Endothelial cell of umbilical vein (primary cell): ENCODE measurements at regions not wholly inside any gene's neighbourhood (a gene's known extent, or its start where the extent isn't known, plus 50 kb on each side); places are given as distances from the start of the nearest gene placed in this dataset.
A peak's percentile ranks its signal among the peaks of the same experiment; 100 is the strongest.

Experiments
- BruUV-seq: library from RNA; stranded (reverse); fragments of 400-500 nt; replicated peaks from 2 replicates; lab custom pipeline; 2021; lab: Mats Ljungman, UMichigan
- CTCF ChIA-PET: fragments of 300-600, 350-600 bp; sonication (Branson Sonifier 250); formaldehyde crosslinking; loops from one replicate; lab custom pipeline; 2021; ENCODE audit warnings: antibody characterized with exemption, inconsistent platforms; lab: Charles Lee
- POLR2A ChIA-PET: fragments of 300-600, 350-600 bp; sonication (Branson Sonifier 250); formaldehyde crosslinking; loops from one replicate; lab custom pipeline; 2021; ENCODE audit warnings: antibody characterized with exemption, inconsistent platforms; lab: Charles Lee
- DNase-seq: peaks from one replicate; pipeline ENCODE4 v3.0.0-alpha.2; 2011; ENCODE audit warnings: low read depth, low spot score
- FAIRE-seq: peaks from 2 replicates; lab custom pipeline; 2011; peaks lifted over from hg19 to GRCh38; lab: Jason Lieb, UNC
- H2AFZ ChIP-seq: 2 replicates; pipeline ENCODE4 v1.6.0; 2012; ENCODE audit warnings: low read depth, low read length, control low read depth, inconsistent platforms
- H3K27ac ChIP-seq: 2 replicates; pipeline ENCODE4 v1.5.1; 2011; ENCODE audit warnings: low read depth, mild to moderate bottlenecking, control low read depth, low read length, moderate library complexity; ENCODE audit not compliant: insufficient read depth
- H3K27me3 ChIP-seq, 2 experiments: 2 replicates each; pipeline versions ENCODE4 v1.6.0 to v1.6.1; 2011; ENCODE audit warnings: low read length in 2 of 2, mixed read lengths in 1 of 2; ENCODE audit not compliant: control insufficient read depth in 2 of 2, insufficient read depth in 2 of 2
- H3K36me3 ChIP-seq, 2 experiments: 2 replicates in 1 of 2; 3 replicates in 1 of 2; pipeline ENCODE4 v1.5.1; 2011; ENCODE audit warnings: low read length in 2 of 2, mild to moderate bottlenecking in 1 of 2, moderate library complexity in 1 of 2; ENCODE audit not compliant: control insufficient read depth in 2 of 2, insufficient read depth in 2 of 2; ENCODE audit errors: extremely low read depth in 1 of 2
- H3K4me1 ChIP-seq: 3 replicates; pipeline ENCODE4 v1.5.1; 2011; ENCODE audit warnings: mild to moderate bottlenecking, low read length; ENCODE audit not compliant: control insufficient read depth, insufficient read depth; ENCODE audit errors: extremely low read depth
- H3K4me2 ChIP-seq: 2 replicates; pipeline ENCODE4 v1.6.1; 2011; ENCODE audit warnings: low read length, control low read depth, mixed read lengths; ENCODE audit not compliant: insufficient read depth
- H3K4me3 ChIP-seq, 3 experiments: fragments of 200-600 bp in 1 of 3; sonication (generic), shearing (Covaris generic) in 1 of 3; replicated peaks in 1 of 3; 2 replicates each; pipeline ENCODE4 v1.5.1; 2011 to 2016; ENCODE audit warnings: control low read depth in 3 of 3, low read length in 3 of 3, mild to moderate bottlenecking in 2 of 3, inconsistent platforms in 1 of 3, low read depth in 1 of 3, moderate library complexity in 1 of 3; ENCODE audit not compliant: insufficient read depth in 1 of 3
- H3K79me2 ChIP-seq: 2 replicates; pipeline ENCODE4 v1.6.0; 2012; ENCODE audit warnings: low read length, inconsistent platforms; ENCODE audit not compliant: control insufficient read depth, insufficient read depth
- H3K9ac ChIP-seq: replicated peaks from 2 replicates; pipeline ENCODE3; 2011; ENCODE audit warnings: low read length, control low read depth; ENCODE audit not compliant: insufficient read depth; ENCODE audit errors: extremely low read depth
- H3K9me1 ChIP-seq: replicated peaks from 3 replicates; pipeline ENCODE4 v1.6.0; 2011; ENCODE audit warnings: mild to moderate bottlenecking, low read length; ENCODE audit not compliant: control insufficient read depth, insufficient read depth; ENCODE audit errors: extremely low read depth
- H3K9me3 ChIP-seq: replicated peaks from 2 replicates; pipeline ENCODE4 v1.5.1; 2012; ENCODE audit warnings: low read length, inconsistent platforms; ENCODE audit not compliant: control insufficient read depth, insufficient read depth
- H4K20me1 ChIP-seq: replicated peaks from 2 replicates; pipeline ENCODE3; 2011; ENCODE audit warnings: mild to moderate bottlenecking, low read length; ENCODE audit not compliant: control insufficient read depth, insufficient read depth; ENCODE audit errors: extremely low read depth
- EZH2 ChIP-seq: IDR thresholded peaks from 2 replicates; pipeline ENCODE4 v1.6.1; 2012; ENCODE audit warnings: borderline replicate concordance, low read depth, mild to moderate bottlenecking, moderate library complexity, low read length, inconsistent platforms; ENCODE audit not compliant: severe bottlenecking
- FOS ChIP-seq: IDR thresholded peaks from 2 replicates; pipeline ENCODE4 v1.6.1; 2011; ENCODE audit warnings: mild to moderate bottlenecking, low read length, moderate library complexity, borderline replicate concordance; ENCODE audit not compliant: insufficient read depth
- GATA2 ChIP-seq: IDR thresholded peaks from 2 replicates; pipeline ENCODE4 v1.7.0; 2011; ENCODE audit warnings: low read depth, mild to moderate bottlenecking, moderate library complexity, mixed read lengths, low read length; ENCODE audit not compliant: insufficient read length, insufficient read depth
- JUN ChIP-seq: IDR thresholded peaks from 2 replicates; pipeline ENCODE4 v1.6.1; 2011; ENCODE audit warnings: borderline replicate concordance, low read depth; ENCODE audit not compliant: insufficient read length, insufficient read depth
- MYC ChIP-seq: IDR thresholded peaks from one replicate; pipeline ENCODE4 v1.6.1; 2011; ENCODE audit warnings: mild to moderate bottlenecking, low read depth, low read length
- POLR2A ChIP-seq: IDR thresholded peaks from 2 replicates; pipeline ENCODE4 v1.6.1; 2012; ENCODE audit warnings: low read depth, mild to moderate bottlenecking, control low read depth, low read length
- POLR2AphosphoS5 ChIP-seq: IDR thresholded peaks from 2 replicates; pipeline ENCODE4 v1.6.1; 2012; ENCODE audit warnings: low read depth, mild to moderate bottlenecking, control low read depth, low read length, moderate library complexity; ENCODE audit not compliant: insufficient read depth
- dilution Hi-C: fragments of 300-500 bp; cut with MboI; formaldehyde crosslinking; loops from one replicate; pipeline ENCODE4 v1.15.0; 2019; ENCODE audit warnings: low sequenced_read_pairs; ENCODE audit not compliant: extremely low pct_ligation_motif_present
- intact Hi-C: fragments of 100-400 bp; cut with micrococcal nuclease; formaldehyde crosslinking; loops from one replicate; pipeline ENCODE4 v1.10.0; 2022
- TF ChIP-seq, protein P1 (sequence below), 2 donors: IDR thresholded peaks; 1 replicate in 1 of 2; 2 replicates in 1 of 2; pipeline ENCODE4 v1.5.1; 2011; ENCODE audit warnings: low read length in 2 of 2, mild to moderate bottlenecking in 2 of 2, moderate library complexity in 2 of 2, control low read depth in 1 of 2, inconsistent platforms in 1 of 2, low read depth in 1 of 2; ENCODE audit not compliant: insufficient read depth in 1 of 2; ENCODE audit errors: extremely low read depth in 1 of 2
- TF ChIP-seq, protein P2 (sequence below): IDR thresholded peaks from 2 replicates; pipeline ENCODE4 v1.6.1; 2011; ENCODE audit not compliant: insufficient read depth, insufficient read length

DNA sequence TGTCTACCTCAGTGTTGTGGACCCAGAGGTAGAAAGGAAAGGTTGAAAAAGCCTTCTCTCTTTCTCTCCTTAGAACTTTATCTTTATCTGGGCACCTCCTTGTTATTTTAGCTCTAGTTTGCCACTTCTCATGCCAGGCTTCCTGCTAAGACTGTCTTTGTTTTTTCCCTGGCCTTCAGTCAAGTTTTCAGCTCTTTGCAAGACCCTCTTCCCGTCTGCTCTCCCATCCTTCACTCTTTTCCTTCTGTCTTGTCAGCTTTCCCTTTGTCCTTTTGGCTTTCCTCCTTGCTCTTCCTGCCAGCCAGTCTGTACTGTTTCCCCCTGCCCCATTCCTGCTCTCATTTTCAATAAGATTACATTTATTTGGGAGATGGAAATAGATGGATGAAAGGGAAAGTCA lies 86.8 kb upstream of the CCN6 start:
- dilution Hi-C loops = no loop called here
- Histone ChIP-seq H3K79me2 (no peaks in the 10 kb centered on the region), H4K20me1 (no peaks in the 10 kb centered on the region), H3K9ac (no peak overlapping the region), H3K36me3 (no peaks in the 10 kb centered on the region), H3K9me1 (no peaks in the 10 kb centered on the region), H3K27me3 (no peaks in the 10 kb centered on the region), H3K4me2 (no peak overlapping the region), H3K9me3 (no peaks in the 10 kb centered on the region), H3K27ac (no peak overlapping the region), H2AFZ (peak overlapping the region; percentile 25), H3K4me3 (no peak overlapping the region), H3K4me1 (peaks cover under 1% of the 10 kb centered on the region)
- DNase-seq (no peak), FAIRE-seq (no peak)
- no peak for TF ChIP-seq GATA2
- TF ChIP-seq, protein P1, sequence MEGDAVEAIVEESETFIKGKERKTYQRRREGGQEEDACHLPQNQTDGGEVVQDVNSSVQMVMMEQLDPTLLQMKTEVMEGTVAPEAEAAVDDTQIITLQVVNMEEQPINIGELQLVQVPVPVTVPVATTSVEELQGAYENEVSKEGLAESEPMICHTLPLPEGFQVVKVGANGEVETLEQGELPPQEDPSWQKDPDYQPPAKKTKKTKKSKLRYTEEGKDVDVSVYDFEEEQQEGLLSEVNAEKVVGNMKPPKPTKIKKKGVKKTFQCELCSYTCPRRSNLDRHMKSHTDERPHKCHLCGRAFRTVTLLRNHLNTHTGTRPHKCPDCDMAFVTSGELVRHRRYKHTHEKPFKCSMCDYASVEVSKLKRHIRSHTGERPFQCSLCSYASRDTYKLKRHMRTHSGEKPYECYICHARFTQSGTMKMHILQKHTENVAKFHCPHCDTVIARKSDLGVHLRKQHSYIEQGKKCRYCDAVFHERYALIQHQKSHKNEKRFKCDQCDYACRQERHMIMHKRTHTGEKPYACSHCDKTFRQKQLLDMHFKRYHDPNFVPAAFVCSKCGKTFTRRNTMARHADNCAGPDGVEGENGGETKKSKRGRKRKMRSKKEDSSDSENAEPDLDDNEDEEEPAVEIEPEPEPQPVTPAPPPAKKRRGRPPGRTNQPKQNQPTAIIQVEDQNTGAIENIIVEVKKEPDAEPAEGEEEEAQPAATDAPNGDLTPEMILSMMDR (IDR thresholded peaks at IDR 0.05; ENCODE audit: extremely low read depth in 1 of 2, insufficient read depth in 1 of 2, low read depth in 1 of 2, low read length in 2 of 2) = no peak
- no peak for TF ChIP-seq FOS
- TF ChIP-seq EZH2 = no peak
- no peak for TF ChIP-seq POLR2A
- TF ChIP-seq, protein P2, sequence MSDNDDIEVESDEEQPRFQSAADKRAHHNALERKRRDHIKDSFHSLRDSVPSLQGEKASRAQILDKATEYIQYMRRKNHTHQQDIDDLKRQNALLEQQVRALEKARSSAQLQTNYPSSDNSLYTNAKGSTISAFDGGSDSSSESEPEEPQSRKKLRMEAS = no peak
- TF ChIP-seq MYC = no peak
- TF ChIP-seq POLR2AphosphoS5 = no peak
- TF ChIP-seq JUN = no peak
- ChIA-PET POLR2A (interaction anchor here (0.9 kb wide), 1 partner anchor 24 kb away, joined by 3 read pairs; no protein-coding TSS in a partner anchor), CTCF (interaction anchor here (1.8 kb wide), 1 partner anchor 10 kb away, joined by 7 read pairs; no protein-coding TSS in a partner anchor)
- intact Hi-C loops = no loop called here
- no TSS peak for BruUV-seq
